HG03354 (cell line): ENCODE measurements at regions not wholly inside any gene's neighbourhood (a gene's known extent, or its start where the extent isn't known, plus 50 kb on each side); places are given as distances from the start of the nearest gene placed in this dataset.
"Not testable (repeated sequence)": the region's sequence is repeated elsewhere in the genome, so short reads cannot be mapped to it uniquely, and the experiment has no call there.

Source experiments
- ATAC-seq: cut with Tn5 transposase; IDR thresholded peaks from one replicate; pipeline ENCODE4 v1.9.1; 2021; ENCODE audit warnings: mild to moderate bottlenecking; ENCODE audit not compliant: unreplicated experiment, poor library complexity, severe bottlenecking

- ATAC-seq: not testable (repeated sequence)
Measured at GRCh38 chr2:21850367-21850766, 726.6 kb downstream of the TDRD15 start.

DNA sequence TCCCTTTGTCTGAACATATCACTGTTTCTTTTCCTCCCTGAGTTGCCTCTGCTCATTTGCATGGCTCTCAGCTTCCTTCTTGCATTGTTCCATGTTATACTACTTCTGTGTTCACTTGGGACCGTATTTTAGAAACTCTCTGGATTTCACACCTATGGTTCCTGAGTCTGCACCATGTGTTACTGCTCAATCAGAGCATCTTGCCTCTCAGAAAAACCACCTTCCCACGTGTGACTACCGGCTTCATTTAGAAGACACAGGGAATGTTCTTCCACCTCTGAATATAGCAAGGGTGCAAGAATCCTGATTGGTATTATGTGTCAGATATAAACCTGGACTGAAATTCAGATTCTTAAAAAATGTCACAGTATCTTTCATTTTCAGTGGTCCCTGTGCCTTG lies 731.2 kb downstream of the TDRD15 start:
- ATAC-seq: no peak

DNA sequence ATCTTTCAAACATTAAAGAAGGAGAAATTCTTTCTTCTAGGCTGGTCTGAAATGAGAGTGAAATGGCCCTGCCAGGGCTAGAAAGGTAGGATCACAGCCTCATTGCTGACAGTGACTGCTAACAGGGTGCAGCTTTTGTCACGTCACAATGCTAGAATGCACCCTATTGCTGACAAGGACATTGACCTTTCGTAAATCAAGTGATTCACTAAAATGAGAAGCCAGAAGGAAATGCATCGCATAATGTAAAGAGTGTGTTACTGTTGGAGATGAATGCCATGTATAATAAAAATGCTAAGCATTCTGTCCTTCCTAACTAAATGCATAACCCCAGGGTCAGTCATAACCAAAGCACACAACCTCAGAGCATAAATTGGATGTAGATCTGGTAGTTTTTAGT lies 732.9 kb downstream of the TDRD15 start:
- no peak for ATAC-seq

DNA sequence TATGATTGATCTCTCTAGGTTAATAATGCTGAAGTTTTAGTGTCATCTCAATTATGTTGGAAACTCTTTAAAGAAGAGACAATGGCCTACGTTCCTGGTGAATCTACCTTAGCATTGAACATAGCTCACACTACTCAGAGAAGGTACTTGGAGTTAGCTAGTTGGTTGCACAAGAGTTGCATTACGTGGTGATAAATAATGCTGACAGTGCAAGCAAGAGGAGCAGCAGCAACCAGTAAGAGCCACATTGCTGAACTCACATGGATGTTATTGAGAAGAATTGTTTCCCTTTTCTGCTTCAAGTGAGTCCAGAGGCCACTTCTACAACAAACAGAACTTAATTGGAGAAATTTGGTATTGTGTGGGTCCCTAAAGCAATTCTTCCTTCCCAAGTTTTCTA lies 737.1 kb downstream of the TDRD15 start:
- no peak for ATAC-seq

DNA sequence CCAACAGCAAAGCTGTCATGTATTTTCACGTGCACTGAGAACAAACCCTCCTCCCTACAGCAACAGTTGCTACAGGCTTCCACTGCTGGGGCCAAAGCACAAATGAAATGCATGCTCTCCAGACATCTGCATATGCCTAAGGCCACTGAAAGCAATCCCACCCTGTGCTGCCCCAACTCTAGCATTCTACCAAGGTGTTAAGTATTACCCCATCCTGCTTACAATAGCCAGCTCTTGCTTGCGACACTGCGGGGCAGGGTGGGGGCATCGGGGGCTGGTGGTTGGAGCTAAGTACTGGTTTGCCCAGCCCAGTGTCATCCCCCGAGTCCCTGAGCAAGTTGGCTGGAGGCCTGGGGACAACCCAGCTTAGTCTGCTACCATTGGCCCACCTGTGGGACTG lies 742.5 kb downstream of the TDRD15 start:
- no peak for ATAC-seq

DNA sequence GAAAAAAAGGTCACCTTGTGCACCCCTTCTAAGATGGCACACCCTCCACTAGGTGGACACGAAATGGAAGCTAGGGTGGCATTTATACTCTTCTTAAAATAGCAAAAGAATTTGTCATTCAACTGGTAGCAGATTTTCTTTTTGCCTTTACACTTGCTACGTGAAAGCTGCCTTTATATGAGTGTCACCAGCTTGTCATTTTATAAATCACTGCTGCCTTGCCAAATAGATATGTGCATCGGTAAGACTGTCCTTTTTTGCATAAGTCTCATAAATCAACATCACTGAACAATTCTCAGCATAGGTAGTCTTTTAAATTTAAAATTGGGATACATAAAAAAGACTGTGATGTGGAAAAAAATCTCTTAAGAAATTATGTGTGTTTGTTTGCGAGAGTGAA lies 764.1 kb downstream of the TDRD15 start:
- ATAC-seq: no peak

- ATAC-seq: no peak
Measured at GRCh38 chr2:21890041-21890440, 766.3 kb downstream of the TDRD15 start.

DNA sequence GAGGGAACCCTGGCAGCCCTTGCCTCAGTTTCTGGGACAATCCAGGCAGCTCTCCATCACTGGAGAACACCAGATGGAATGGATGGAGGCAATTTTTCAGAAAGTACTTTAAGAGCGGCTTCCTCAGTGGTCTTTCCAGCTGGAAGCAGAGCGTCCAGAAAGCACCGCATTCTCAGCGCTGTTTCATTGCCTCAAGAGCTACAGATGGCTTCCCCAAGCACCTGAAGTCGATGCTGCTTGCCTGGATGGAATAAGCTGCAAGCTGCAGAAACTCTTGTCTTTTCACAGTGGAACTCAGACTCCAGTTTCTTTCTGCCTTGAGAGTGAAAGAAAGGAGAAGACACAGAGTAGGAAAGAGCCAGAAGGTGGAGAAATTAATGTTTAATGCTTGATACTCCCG lies 766.9 kb downstream of the TDRD15 start:
- no peak for ATAC-seq

GRCh38 chr2:21891191-21891590 lies 767.4 kb downstream of the TDRD15 start:
- no peak for ATAC-seq

DNA sequence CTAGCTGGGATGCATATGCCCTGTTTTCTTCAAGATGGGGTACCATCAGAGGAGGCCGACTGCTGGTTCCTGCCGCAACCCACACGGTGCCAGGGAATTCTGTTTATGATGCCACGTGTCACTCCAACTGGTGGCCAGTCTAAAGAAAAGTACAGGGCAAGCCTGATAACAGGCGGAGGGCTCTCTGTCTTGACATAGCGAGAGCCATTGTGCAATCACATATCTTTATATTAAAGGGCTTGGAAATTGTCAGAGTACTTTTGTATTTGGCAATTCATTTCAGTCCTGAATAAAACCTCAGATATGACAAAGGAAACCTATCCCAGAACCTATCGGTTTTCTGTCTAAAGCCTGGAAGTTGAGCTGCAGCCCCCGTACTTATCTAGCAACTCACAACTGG lies 768.4 kb downstream of the TDRD15 start:
- ATAC-seq: no peak

- no peak for ATAC-seq
Measured at GRCh38 chr2:21895200-21895599, 771.4 kb downstream of the TDRD15 start.

- not testable (repeated sequence) for ATAC-seq
Measured at GRCh38 chr2:21908712-21909380, 785.1 kb downstream of the TDRD15 start.

DNA sequence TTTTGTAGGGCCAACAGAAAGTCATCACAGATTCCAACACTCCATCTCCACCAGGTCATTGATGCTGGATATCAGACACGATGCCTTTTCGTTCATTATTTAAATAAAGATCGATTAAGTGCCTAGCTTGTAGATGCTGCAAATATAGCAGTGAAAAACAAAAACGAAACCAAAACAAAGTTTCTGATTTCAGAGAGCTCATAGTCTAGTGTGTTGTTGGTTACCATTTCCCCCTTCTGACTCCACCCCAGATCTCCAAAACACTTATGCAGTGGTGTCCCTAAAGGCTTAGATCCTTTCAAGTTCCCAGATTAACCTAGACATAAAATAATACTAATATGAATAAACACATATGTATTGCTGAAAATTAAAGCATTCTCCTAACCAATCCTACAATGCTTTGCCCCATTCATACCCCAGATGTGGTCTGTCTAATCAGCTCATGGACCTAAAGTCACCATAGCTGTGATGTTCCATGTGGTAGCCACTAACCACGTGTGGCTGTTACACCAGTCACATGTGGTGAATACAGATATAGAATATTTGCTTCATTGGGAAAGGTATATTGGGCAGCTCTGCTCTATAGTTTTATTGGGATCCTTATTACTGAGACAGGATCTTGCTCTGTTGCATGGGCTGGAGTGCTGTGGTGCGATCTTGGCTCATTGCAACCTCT lies 787.2 kb downstream of the TDRD15 start:
- no peak for ATAC-seq

- no peak for ATAC-seq
Measured at GRCh38 chr2:21912405-21912804, 788.6 kb downstream of the TDRD15 start.

GRCh38 chr2:21915201-21915600 lies 791.4 kb downstream of the TDRD15 start:
- no peak for ATAC-seq

- ATAC-seq: no peak
Measured at GRCh38 chr2:21916934-21917522, 793.3 kb downstream of the TDRD15 start.

DNA sequence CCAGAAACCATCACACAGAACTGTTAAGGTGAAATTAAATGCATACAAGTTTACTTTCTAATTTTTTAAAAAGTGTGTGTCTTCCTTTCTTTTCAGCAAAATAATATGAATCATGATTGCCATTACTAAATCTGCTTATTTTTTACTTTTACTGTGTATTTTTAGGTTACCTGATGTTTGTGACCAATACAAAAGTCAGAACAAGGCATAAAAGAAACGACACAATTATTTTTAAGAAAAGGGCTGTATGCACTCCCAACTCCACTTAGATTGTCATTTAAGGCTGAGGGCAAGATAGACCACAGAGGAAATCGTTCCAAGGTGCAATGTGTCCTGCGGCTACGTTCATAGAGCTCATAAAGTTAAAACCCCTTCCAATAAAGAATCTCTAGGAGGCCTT lies 797.0 kb downstream of the TDRD15 start:
- no peak for ATAC-seq

DNA sequence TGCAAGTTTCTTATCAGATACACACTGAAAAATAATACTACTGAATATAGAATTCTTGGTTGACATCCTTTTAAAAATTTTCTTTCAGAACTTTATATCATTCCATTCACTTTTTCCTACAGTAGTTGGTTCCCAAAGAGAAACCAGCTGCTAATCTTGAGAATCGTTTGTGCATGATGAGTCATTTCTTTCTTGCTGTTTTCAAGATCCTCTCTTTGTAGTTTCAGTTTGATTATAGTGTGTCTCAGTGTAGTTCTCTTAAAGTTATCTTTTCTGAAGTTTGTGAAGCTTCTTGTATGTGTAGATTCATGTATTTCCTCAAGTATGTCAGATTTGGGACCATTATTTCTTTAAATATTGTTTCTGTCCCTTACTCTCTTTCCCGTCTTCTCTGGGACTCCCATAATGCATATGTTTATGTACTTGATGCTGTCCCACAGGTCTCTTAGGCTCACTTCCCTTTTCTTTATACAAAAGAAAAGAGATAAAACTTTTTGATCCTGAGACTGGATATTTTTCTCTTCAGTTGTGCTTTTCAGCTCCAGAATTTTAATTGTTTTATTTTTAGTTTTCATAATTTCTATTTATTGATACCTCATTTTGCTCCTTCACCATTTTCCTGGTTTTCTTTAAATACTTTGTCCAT lies 801.0 kb downstream of the TDRD15 start:
- peak; percentile 68 for ATAC-seq

DNA sequence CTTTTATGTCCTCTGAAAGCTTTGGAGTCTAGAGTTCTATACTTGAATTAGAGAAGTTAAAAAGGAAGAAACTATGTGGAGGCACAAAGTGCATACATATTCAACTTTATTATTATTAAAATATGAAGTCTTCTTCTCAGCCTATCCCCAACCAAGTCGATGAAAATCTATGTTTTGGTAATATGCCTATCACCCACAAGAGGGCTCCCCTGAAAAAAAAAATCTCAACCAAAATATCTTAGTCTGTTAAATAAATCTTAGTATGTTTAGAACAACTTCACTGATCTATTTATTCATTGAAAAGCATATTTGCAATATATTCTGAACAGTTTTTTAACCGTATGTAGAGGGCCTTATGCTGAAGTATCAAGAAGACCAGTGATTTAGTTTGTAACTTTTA lies 804.5 kb downstream of the TDRD15 start:
- ATAC-seq: no peak

DNA sequence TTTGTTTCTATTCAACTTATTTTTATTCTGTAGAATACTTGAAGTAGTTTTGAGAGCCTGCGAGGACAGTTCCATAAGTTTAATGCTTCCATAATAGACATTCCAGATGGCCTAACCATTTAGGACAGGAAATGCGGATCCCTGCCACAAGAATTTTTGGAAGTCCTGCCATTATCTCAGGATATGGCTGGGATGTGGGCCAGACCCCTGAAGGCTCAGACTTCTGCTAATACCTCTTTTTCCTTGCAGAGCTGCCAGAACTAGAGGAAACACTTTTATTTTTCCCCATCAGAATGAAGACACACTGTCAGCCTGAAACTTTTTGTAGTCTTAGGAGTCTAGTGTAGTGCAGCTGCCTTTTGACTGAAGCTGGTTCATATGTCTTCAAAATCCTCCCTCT lies 806.5 kb downstream of the TDRD15 start:
- ATAC-seq: no peak

DNA sequence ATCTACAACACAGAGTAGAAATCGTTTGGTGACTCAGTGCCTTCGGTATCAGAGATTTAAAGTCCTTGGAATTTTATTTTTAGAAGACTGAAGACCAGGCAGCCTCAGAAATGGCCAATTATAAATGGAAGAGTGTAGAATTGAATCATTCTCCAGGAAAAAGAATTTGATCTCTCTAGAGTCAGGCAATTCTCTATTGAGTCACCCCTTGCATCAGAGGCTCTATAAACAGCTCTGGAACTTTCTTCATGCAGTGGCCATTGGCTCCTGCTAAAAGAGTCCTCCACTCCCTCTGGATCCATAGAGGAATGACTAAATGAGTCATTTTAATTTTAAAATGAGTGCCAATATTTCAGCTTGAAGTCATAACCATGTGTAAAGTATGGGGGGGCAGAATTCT lies 816.2 kb downstream of the TDRD15 start:
- ATAC-seq: no peak
